ENCODE measurements at regions not wholly inside any gene's neighbourhood (a gene's known extent, or its start where the extent isn't known, plus 50 kb on each side); places are given as distances from the start of the nearest gene placed in this dataset.

DNA sequence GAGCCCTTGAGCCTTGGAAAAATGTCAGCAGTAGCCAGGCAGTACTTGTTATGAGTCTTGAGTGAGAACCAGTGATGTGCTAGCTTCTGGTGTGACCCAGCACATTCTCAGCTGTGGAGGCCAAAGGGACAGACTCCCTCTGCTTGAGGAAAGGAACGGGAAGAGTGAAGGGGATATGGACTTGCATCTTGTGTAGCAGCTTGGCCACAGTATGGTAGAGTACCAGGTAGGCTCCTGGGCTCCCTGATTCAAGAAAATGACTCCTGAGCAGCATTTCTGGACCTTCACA, 1601.9 kb upstream of the ADGRL3 start:
- no peaks in the 10 kb centered on the region for H3K9me3 ChIP-seq
- TF ChIP-seq, protein P1, sequence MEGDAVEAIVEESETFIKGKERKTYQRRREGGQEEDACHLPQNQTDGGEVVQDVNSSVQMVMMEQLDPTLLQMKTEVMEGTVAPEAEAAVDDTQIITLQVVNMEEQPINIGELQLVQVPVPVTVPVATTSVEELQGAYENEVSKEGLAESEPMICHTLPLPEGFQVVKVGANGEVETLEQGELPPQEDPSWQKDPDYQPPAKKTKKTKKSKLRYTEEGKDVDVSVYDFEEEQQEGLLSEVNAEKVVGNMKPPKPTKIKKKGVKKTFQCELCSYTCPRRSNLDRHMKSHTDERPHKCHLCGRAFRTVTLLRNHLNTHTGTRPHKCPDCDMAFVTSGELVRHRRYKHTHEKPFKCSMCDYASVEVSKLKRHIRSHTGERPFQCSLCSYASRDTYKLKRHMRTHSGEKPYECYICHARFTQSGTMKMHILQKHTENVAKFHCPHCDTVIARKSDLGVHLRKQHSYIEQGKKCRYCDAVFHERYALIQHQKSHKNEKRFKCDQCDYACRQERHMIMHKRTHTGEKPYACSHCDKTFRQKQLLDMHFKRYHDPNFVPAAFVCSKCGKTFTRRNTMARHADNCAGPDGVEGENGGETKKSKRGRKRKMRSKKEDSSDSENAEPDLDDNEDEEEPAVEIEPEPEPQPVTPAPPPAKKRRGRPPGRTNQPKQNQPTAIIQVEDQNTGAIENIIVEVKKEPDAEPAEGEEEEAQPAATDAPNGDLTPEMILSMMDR (IDR thresholded peaks at IDR 0.05): no peak
- no peak for TF ChIP-seq POLR2A (IDR thresholded peaks at IDR 0.05)
- H3K27me3 ChIP-seq: no peaks in the 10 kb centered on the region
- no peaks in the 10 kb centered on the region for H3K4me1 ChIP-seq
- peak overlapping the region in 2 of 4 donors; percentile 1 to 60 for H3K27ac ChIP-seq
- no peaks in the 10 kb centered on the region for H3K36me3 ChIP-seq
- no peak overlapping the region for H3K4me3 ChIP-seq
- peak in 1 of 3 donors; percentile 57 for DNase-seq

DNA sequence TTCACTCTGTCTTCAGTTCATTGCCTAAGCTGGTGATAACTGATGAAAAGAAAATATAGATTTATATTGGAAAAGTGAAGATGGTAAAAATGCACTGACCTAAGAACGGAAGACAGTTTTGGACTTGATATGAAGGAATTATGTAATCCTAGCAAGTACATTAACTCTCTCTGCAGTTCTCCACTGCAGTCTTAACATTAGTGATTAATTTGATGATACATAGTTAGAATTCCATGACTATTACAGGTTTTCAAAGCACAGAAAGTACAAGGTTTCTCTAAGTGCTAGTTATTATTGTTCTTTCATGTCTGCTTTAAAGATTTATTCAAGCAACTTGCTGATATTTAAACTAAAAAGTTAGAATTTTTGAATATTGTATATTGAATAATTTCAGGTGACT, 1591.7 kb upstream of the ADGRL3 start:
- no peak overlapping the region for H3K4me3 ChIP-seq
- no peak overlapping the region for H3K27ac ChIP-seq
- H3K27me3 ChIP-seq: no peaks in the 10 kb centered on the region
- no peaks in the 10 kb centered on the region for H3K4me1 ChIP-seq
- TF ChIP-seq POLR2A (IDR thresholded peaks at IDR 0.05): no peak
- TF ChIP-seq, protein P1 (IDR thresholded peaks at IDR 0.05): no peak
- DNase-seq: no peak
- no peaks in the 10 kb centered on the region for H3K9me3 ChIP-seq
- H3K36me3 ChIP-seq: no peaks in the 10 kb centered on the region

DNA sequence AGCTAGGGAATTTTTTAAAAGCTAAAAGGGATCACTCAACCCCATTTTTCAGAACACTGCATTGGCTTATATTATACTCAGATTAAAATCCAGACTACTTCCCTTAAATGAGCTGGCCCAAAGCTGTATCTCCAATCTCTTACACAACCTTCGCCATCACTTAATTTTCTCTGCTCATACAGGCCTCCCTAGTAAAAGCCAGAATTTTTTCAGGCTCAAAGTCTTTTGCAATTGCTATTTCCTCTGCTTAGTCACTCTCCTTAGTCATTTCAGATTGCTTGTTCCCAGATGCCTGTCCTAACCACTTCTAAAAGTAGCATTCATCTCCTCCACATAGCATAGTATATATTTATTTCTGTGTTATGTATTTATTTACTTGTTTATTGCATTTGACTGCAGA, 1587.9 kb upstream of the ADGRL3 start:
- Histone ChIP-seq H3K27me3 (no peaks in the 10 kb centered on the region), H3K9me3 (no peaks in the 10 kb centered on the region), H3K27ac (no peak overlapping the region), H3K4me3 (no peak overlapping the region), H3K36me3 (no peaks in the 10 kb centered on the region), H3K4me1 (no peaks in the 10 kb centered on the region)
- DNase-seq: no peak
- TF ChIP-seq, protein P1 (IDR thresholded peaks at IDR 0.05): no peak
- no peak for TF ChIP-seq POLR2A (IDR thresholded peaks at IDR 0.05)

DNA sequence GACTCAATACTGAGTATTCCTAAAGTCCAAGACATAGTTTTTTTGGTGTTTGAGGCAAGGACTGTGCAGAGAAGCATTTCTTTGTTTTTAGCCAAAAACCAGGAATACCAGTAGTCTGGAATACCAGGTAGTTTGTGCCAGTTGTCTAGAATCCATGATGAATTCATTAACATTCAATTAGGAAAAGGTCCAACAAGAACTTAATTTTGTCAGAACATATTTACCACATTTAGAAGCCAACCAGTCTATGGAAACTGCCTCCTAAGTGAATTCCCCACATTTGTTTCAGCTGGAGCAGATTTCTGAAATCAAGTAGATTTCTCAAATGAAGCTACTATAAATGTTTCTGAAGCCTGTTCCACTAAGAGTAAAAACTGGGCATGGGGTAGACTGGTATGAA, 1584.8 kb upstream of the ADGRL3 start:
- TF ChIP-seq, protein P1 (IDR thresholded peaks at IDR 0.05): no peak
- no peak for TF ChIP-seq POLR2A (IDR thresholded peaks at IDR 0.05)
- no peaks in the 10 kb centered on the region for H3K4me1 ChIP-seq
- no peaks in the 10 kb centered on the region for H3K27me3 ChIP-seq
- H3K27ac ChIP-seq: no peak overlapping the region
- H3K9me3 ChIP-seq: no peaks in the 10 kb centered on the region
- H3K4me3 ChIP-seq: no peak overlapping the region
- H3K36me3 ChIP-seq: no peaks in the 10 kb centered on the region
- no peak for DNase-seq

DNA sequence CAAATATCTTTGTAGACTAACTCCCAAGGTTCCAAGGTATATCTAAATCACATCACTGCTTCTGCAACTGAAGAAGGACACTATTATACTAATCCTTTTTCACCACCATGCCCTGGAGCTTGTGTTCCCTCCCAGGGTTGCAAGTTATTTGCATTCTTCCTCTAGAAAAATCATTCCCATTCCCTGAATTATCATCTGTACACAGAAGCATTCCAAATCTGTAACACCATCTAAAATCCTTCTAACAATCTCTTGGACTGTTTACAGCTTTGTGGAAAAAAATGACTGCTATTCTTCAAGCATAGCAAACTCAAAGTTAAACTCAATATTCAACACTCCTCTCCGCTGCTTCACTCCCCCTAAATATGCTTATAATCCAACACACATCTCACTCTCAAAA, 1570.8 kb upstream of the ADGRL3 start:
- Histone ChIP-seq H3K27ac (no peak overlapping the region), H3K9me3 (no peaks in the 10 kb centered on the region), H3K27me3 (no peaks in the 10 kb centered on the region), H3K4me1 (no peaks in the 10 kb centered on the region), H3K36me3 (no peaks in the 10 kb centered on the region), H3K4me3 (no peak overlapping the region)
- no peak for DNase-seq
- TF ChIP-seq, protein P1 (IDR thresholded peaks at IDR 0.05): no peak
- TF ChIP-seq POLR2A (IDR thresholded peaks at IDR 0.05): no peak

DNA sequence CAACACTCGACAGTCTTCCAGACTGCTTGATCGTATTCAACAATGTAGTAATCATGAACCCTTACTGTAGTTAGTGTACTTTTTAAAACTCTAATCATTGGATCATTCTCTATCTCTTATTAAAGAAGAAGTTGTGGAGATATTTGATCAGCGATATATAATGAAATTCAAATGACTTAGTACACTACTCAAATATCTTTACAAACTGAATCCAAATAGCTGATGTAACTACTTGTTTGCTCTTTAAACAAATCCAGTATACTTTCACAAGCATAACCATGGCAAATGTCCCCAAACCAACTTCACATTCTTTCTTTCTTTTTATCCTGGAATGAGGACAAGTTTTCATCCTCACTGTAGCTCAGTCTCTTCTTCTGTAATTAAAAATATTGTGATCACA, 1569.9 kb upstream of the ADGRL3 start:
- TF ChIP-seq, protein P1 (IDR thresholded peaks at IDR 0.05): no peak
- no peak for TF ChIP-seq POLR2A (IDR thresholded peaks at IDR 0.05)
- Histone ChIP-seq H3K4me1 (no peaks in the 10 kb centered on the region), H3K27ac (no peak overlapping the region), H3K4me3 (no peak overlapping the region), H3K36me3 (no peaks in the 10 kb centered on the region), H3K9me3 (no peaks in the 10 kb centered on the region), H3K27me3 (no peaks in the 10 kb centered on the region)
- no peak for DNase-seq

Measured in Peyer's patch (tissue), 4 donors.